MM.1S (cell line): ENCODE measurements at regions not wholly inside any gene's neighbourhood (a gene's known extent, or its start where the extent isn't known, plus 50 kb on each side); places are given as distances from the start of the nearest gene placed in this dataset.

Experiments
- CTCF ChIP-seq: fragments of 300-600 bp; sonication (generic); IDR thresholded peaks from 2 replicates; pipeline ENCODE4 v1.5.1; 2016; ENCODE audit warnings: antibody characterized with exemption, low read length, mixed read lengths
- EZH2 ChIP-seq: fragments of 300-600 bp; sonication (generic); optimal IDR thresholded peaks from 2 replicates; pipeline ENCODE3; 2017; ENCODE audit warnings: low read depth, mild to moderate bottlenecking, antibody characterized with exemption, low read length, mixed read lengths
- EZH2phosphoT487 ChIP-seq: fragments of 300-600 bp; sonication (generic); IDR thresholded peaks from 2 replicates; pipeline ENCODE4 v1.6.1; 2018; ENCODE audit warnings: antibody characterized with exemption, low read length

- TF ChIP-seq CTCF, result no peak
- TF ChIP-seq EZH2, result no peak
- no peak for TF ChIP-seq EZH2phosphoT487
Observed at GRCh38 chr13:34698945-34699344, 243.1 kb upstream of the NBEA start.
